ENCODE measurements at regions not wholly inside any gene's neighbourhood (a gene's known extent, or its start where the extent isn't known, plus 50 kb on each side); places are given as distances from the start of the nearest gene placed in this dataset.
"Not testable (repeated sequence)": the region's sequence is repeated elsewhere in the genome, so short reads cannot be mapped to it uniquely, and the experiment has no call there.

DNA sequence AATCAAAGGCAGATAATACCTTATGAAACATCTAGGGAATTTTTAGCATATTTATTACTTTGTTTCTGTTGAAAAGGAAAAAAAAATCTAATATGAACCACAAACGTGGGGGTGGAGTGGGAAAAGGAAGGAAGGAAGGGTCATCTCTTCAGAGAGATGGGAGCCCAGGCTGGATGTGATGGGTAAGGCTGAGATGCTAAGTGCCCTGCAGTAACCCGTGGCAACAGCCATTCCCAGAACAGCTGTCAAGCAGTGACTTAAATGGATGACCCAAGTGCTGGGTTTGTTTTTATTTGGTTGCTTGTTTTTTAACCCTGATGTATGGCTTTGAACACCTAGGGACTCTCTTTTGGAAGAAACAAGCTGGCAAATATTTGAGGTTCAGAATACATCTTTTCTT, 50.7 kb upstream of the KLF7 start:
- no peak for DNase-seq

DNA sequence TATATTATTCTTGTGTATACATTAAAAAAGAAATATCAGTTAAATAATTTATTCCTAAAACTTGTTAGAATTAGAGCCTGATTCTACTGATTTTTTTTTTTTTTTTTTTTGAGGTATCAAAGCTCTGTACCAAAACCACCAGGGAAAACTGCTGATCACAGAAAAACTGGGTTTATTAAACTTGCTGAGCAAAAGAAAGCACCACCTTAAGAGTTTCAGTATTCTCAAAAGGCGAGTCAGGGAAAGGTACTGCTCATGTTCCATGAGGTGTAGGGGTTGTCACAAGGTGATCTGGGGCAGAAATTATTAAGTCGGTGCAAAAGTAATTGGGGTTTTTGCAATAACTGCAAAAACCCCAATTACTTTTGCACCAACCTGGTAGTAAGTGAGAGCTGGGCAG, 51.7 kb upstream of the KLF7 start:
- no peak for DNase-seq

DNA sequence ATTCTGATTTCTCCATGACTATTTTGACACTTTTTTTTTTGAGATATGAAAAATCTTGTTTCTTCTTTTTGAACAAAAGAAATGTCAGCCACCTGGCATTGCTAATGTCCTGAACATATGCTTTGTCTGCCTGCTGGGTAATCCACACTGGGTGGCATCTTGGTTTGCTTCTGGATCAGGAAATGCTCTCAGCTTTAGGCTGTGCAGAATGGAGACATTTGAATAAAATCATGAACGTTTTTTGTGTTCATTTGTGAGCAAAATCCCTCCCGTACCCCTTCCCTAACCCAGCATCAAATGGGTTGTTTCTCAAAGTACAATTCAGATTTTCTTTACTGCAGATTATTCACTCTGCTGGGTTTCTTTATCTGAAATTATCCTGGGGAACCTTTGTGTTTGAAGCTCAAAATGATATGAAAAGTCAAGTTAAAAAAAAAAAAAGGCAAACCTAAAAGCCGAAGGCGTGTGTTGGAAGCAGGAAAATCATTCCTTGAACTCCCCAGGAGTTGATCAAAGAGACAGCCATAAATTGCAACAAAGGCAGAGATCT, 53.4 kb upstream of the KLF7 start:
- no peak for DNase-seq

GRCh38 chr2:207219676-207220501, 54.1 kb upstream of the KLF7 start:
- DNase-seq: no peak

- DNase-seq: no peak
Measured at GRCh38 chr2:207221731-207222130, 56.0 kb upstream of the KLF7 start.

DNA sequence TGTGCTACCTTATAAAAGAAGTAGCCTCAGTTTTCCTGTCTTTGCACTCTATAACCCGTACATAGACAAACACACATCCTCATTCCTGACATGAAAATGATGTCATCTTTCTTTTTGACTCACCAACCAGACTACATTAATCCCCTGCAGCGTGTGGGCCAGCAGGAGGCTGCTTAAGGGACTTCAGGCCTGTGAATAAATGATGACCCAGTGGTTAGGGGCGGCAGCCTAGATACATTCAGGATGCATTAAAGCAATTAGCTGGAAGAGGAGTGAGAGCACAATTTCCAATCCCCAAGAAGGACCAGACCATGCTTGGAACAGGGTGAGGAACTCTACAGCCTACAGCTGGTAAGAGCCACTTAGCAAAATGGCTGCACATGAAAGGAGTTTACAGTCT, 57.3 kb upstream of the KLF7 start:
- DNase-seq: no peak

DNA sequence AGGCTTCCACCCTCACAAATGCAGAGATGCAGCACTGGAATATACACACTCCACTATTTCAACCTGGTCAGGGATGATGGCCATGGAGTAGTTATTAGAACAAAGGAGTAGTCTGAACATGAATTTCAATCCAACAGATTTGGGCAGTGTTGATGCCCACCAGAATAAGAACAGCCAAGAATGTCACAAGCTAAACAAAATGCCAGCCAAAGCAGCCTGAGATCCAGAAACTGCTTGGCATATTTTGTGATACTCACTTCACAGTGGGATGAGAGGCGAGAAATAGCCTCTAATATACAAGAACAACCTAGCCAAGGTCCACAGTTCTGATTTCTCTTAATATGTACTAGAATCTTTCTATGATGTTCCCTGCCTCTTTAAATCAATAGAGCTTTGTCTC, 58.6 kb upstream of the KLF7 start:
- no peak for DNase-seq

GRCh38 chr2:207224791-207225482, 59.2 kb upstream of the KLF7 start:
- no peak for DNase-seq

DNA sequence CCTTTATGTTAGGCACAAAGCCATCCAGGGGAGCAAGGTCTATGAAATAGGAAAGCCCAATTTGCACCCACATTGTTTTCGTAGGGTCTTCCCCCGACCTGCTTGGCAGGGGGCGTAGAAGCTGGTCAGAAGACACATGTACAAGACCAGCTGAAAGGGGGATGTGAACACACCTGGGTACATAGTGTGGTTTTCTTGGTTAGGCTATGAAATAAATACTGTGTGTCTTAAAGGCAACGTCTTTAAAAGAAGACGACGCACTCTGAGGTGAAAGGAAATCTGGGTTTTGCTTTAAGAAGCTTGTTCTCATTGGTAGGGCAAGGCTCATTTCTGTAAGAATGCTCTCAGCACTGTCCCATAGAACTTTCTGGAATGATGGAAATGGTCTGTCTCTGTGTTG, 60.0 kb upstream of the KLF7 start:
- DNase-seq: no peak

GRCh38 chr2:207226243-207226642, 60.5 kb upstream of the KLF7 start:
- no peak for DNase-seq

DNA sequence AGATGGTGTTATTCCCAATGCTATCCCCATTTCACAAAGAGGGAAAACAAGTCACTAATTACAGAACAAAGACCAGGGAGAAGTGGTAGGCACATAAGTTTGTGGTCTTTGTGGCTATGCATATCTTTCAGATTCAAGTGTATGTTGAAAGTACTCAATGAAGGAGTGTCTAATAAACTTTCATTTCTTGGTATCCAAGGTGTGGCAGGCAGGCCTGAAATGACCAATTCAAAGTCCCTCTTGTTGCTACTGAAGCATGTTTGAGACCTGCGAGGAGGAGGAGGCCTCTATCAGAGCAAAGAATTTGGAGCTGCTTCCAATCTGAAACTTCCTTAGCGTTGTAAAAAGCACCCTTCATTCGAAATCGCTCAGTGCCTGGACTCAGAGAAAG, 60.9 kb upstream of the KLF7 start:
- no peak for DNase-seq

DNA sequence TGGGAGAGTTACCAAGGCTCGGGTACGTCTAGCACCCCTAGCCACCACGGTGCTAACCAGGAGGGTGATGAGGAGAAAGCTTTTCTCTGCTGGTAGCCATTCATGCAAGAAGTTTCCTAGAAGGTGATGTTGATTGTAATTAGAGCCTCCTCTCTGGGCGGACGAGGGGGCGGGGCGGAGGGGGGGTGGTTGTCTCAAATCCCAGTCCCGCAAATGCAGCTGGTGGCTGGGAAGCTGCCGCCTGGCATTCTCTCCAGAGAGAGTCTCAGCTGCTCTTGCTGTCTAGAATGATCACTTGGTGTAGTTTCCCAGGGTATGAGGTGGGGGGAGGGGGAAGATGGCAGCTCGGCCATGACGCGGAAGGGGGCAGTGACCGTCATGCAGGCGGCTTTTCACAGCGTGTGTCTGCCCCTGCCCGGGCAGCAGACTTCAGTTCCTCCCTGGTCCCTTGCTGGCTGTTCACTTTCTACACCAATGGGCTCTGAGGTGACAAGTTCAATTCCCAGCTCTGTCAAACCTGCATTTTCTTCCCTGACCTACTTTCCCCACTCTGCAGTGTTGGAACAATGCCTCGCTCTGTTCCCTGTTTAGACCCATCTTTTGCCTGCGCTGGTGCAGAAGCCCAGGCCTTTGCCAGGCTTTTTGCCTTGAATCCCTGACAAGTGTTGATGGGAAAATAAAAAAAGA, 61.5 kb upstream of the KLF7 start:
- DNase-seq: peak; percentile 28 to 49

DNA sequence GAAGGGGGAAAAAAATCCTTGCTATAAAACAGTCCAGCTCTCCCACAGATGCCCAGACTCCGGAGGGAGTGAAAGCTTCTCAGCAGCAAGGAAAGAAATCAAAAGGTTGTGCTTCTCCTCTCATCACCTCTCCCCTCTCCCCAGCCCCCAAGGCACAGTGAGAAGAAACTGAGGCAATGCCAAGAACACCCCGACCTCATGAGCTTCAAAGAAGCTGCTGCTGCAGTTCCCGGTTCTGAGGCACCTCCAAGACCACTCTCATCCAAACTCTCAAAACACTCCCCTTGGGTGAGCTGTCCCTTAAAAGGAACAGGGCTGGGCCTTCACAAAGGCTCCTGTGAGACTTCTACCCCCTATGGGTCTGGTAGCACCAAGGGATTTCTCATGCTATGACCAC, 62.0 kb upstream of the KLF7 start:
- DNase-seq: no peak

- DNase-seq: no peak
Measured at GRCh38 chr2:207228402-207228801, 62.7 kb upstream of the KLF7 start.

DNA sequence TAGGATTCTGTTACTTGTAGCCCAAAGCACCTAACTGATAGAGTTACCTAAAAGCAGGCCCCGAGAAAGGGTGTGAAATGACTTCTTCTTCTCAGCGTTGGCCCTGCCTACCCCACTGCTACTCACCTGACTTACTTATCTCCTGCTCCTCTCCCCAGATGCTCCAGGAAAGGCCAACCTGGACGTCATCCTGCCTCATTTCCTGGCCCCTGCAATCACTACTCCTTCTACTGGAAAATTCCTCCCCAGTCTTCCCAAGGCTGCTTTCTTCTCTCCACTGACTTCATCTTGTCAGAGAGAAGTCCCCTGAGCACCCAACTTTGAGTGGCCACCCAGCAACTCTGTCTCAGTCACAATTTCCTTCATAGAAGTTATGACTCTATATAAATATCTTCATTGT, 63.4 kb upstream of the KLF7 start:
- no peak for DNase-seq

- no peak for DNase-seq
Measured at GRCh38 chr2:207230261-207231105, 64.7 kb upstream of the KLF7 start.

DNA sequence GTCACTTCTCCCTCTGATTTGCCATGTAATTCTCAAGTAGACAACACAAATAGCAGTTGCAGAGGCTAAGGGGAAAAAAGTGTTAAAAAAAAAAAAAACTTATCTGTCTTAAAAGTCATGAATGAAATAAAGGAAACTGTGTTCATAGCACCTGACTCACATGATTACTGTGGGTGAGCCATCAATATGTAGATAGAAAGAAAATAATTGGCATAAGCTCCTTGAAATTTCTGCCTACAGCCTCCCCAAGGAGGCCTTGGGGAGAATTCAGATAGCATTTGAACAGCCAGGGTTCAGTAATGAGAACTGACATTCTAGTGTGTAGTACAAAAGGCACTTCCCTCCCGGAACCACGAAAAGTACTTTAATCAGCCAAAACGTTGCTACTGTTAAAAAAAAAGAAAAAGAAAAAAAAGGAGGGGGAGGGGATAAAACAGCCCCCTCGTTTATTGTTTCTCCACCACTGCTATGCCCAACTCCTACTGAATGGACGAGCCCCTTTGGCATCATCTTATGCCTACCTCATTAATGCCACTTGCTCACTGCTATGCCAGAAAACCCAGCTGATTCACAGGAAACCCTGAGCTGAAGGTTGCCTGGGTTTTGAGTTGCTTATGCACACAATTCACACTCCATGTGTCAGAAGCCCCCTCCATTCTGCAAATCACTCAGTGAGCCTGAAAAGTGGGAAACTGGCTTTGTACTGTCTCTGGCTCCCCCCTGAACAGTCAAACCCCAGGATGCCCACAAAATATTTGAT, 65.5 kb upstream of the KLF7 start:
- DNase-seq: no peak

DNA sequence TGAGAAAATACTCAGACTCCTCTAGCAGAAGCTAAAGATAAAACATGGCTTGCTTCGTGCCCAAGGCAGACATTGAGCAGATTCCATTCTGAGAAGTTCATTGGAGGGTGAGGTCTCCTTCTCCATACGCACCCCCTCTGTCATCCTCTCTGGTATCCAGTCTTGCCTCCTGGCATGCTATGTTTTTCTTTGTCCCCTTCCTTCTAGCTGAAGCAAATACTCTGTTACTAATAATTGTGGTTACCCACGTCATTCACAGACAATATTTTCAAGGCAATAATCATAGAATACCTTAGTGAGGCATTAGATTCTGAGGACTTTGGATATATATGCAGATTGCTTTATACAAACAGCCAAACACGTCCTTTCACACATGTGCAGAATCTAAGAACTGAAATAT, 66.2 kb upstream of the KLF7 start:
- DNase-seq: no peak

- not testable (repeated sequence) for DNase-seq
Measured at GRCh38 chr2:207233141-207233540, 67.4 kb upstream of the KLF7 start.

DNA sequence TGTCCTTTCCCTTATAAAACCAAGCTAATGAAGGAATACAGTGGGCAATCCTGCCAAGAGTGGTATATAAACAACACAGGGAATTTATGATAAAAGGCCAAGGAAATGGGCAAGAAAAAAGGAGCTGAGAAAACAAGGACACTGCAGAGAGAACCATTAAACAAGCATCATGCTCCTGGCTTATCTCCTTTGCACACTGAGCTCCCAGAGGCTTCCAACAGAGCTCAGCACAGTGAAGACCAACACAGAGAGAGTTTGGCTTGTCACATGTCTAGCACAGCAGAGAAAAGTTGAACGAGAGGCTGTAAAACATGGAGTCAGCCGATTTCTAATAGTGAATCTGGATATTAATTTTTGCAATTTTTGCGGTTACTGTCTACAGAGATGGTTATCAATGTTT, 68.0 kb upstream of the KLF7 start:
- DNase-seq: no peak

GRCh38 chr2:207235621-207236020, 69.9 kb upstream of the KLF7 start:
- no peak for DNase-seq

All from NCI-H187 (cell line).